ENCODE measurements at regions not wholly inside any gene's neighbourhood (a gene's known extent, or its start where the extent isn't known, plus 50 kb on each side); places are given as distances from the start of the nearest gene placed in this dataset.

DNA sequence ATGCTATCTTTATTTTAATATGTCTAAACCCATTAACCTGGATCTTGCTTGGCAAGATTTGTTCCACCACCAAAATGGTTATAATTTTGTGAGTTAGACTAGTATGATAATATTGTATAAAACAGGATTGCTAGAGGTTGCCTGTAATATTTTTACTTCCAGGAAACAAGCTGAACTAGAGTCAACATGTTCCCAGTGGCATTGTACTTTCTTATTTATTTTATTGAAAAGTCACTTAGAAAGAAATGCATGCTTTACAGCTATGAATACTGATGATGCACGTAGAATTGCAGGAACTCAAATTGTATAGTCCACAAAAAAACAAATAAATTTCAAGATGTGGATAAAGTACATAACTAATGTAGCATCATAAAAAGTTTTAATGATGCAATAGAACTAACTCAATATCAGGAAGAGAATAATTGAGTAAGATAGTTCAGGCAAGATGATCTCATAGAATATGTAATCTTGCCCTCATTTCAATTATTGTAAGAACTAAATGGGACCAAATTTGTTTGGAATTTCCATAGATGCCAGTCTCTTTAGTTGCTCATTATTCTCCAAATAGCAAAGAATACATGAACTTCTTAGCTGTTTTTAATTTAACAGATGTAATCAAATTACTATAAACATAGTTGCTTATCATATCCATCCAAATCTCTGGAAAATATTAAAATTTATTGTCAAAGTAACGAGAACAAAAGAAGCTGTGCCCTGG, 451.8 kb downstream of the COL12A1 start:
- Histone ChIP-seq H3F3A (ENCODE audit: insufficient read depth, low read length, poor library complexity, severe bottlenecking) (no peaks in the 10 kb centered on the region), H3K4me2 (ENCODE audit: low read length) (no peak overlapping the region), H4K20me1 (ENCODE audit: insufficient read depth) (no peaks in the 10 kb centered on the region), H3K79me2 (replicated peaks; ENCODE audit: insufficient read depth, low read length) (no peaks in the 10 kb centered on the region), H3K9ac (ENCODE audit: low read length) (no peak overlapping the region), H3K9me2 (ENCODE audit: insufficient read depth, low read length) (no peaks in the 10 kb centered on the region), H3K27ac (ENCODE audit: low read length) (no peak overlapping the region), H3K27me3 (ENCODE audit: insufficient read depth, low read depth, low read length) (no peaks in the 10 kb centered on the region), H3K9me3 (ENCODE audit: low read length) (no peaks in the 10 kb centered on the region), H3K4me3 (ENCODE audit: low read length) (no peak overlapping the region), H3K36me3 (ENCODE audit: insufficient read depth, low read length) (no peaks in the 10 kb centered on the region), H2AFZ (ENCODE audit: low read depth, low read length) (no peak overlapping the region)
- TF ChIP-seq SMC3 (conservative IDR thresholded peaks at IDR 0.05; ENCODE audit: poor library complexity), result no peak
- TF ChIP-seq, protein P1, sequence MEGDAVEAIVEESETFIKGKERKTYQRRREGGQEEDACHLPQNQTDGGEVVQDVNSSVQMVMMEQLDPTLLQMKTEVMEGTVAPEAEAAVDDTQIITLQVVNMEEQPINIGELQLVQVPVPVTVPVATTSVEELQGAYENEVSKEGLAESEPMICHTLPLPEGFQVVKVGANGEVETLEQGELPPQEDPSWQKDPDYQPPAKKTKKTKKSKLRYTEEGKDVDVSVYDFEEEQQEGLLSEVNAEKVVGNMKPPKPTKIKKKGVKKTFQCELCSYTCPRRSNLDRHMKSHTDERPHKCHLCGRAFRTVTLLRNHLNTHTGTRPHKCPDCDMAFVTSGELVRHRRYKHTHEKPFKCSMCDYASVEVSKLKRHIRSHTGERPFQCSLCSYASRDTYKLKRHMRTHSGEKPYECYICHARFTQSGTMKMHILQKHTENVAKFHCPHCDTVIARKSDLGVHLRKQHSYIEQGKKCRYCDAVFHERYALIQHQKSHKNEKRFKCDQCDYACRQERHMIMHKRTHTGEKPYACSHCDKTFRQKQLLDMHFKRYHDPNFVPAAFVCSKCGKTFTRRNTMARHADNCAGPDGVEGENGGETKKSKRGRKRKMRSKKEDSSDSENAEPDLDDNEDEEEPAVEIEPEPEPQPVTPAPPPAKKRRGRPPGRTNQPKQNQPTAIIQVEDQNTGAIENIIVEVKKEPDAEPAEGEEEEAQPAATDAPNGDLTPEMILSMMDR (IDR thresholded peaks at IDR 0.05; ENCODE audit: poor library complexity, severe bottlenecking), result no peak
- TF ChIP-seq POLR2AphosphoS5 (IDR thresholded peaks at IDR 0.05), result no peak
- TF ChIP-seq RAD21 (conservative IDR thresholded peaks at IDR 0.05), result no peak
- no peak for TF ChIP-seq EP300 (conservative IDR thresholded peaks at IDR 0.05; ENCODE audit: poor library complexity, severe bottlenecking)
- TF ChIP-seq TAF1 (IDR thresholded peaks at IDR 0.05; ENCODE audit: low read depth), result no peak
- TF ChIP-seq EZH2 (IDR thresholded peaks at IDR 0.05; ENCODE audit: borderline replicate concordance, insufficient read depth, low read length, poor library complexity, severe bottlenecking), result no peak
- no peak for TF ChIP-seq MXI1 (conservative IDR thresholded peaks at IDR 0.05; ENCODE audit: poor library complexity, severe bottlenecking)
- TF ChIP-seq, protein P2, sequence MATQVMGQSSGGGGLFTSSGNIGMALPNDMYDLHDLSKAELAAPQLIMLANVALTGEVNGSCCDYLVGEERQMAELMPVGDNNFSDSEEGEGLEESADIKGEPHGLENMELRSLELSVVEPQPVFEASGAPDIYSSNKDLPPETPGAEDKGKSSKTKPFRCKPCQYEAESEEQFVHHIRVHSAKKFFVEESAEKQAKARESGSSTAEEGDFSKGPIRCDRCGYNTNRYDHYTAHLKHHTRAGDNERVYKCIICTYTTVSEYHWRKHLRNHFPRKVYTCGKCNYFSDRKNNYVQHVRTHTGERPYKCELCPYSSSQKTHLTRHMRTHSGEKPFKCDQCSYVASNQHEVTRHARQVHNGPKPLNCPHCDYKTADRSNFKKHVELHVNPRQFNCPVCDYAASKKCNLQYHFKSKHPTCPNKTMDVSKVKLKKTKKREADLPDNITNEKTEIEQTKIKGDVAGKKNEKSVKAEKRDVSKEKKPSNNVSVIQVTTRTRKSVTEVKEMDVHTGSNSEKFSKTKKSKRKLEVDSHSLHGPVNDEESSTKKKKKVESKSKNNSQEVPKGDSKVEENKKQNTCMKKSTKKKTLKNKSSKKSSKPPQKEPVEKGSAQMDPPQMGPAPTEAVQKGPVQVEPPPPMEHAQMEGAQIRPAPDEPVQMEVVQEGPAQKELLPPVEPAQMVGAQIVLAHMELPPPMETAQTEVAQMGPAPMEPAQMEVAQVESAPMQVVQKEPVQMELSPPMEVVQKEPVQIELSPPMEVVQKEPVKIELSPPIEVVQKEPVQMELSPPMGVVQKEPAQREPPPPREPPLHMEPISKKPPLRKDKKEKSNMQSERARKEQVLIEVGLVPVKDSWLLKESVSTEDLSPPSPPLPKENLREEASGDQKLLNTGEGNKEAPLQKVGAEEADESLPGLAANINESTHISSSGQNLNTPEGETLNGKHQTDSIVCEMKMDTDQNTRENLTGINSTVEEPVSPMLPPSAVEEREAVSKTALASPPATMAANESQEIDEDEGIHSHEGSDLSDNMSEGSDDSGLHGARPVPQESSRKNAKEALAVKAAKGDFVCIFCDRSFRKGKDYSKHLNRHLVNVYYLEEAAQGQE (IDR thresholded peaks at IDR 0.05; ENCODE audit: borderline replicate concordance), result no peak

DNA sequence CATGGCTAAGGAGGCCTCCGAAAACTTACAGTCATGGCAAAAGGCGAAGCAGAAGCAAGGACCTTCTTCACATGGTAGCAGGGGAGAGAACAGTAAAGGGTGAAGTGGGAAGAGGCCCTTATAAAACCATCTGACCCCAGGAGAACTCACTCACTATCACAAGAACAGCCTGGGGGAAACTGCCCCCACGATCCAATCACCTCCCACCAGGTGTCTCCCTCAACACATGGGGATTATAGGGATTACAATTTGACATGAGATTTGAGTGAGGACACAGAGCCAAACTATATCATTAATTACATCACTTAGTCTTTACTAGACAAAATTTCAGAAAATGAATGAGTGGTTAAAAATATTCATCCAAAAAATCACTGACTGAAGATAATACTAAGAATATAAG, 453.6 kb downstream of the COL12A1 start:
- Histone ChIP-seq H2AFZ (ENCODE audit: low read depth, low read length) (no peak overlapping the region), H3K79me2 (replicated peaks; ENCODE audit: insufficient read depth, low read length) (no peaks in the 10 kb centered on the region), H3K36me3 (ENCODE audit: insufficient read depth, low read length) (no peaks in the 10 kb centered on the region), H3K27ac (ENCODE audit: low read length) (no peak overlapping the region), H3F3A (ENCODE audit: insufficient read depth, low read length, poor library complexity, severe bottlenecking) (no peaks in the 10 kb centered on the region), H3K4me2 (ENCODE audit: low read length) (no peak overlapping the region), H3K9me2 (ENCODE audit: insufficient read depth, low read length) (no peaks in the 10 kb centered on the region), H4K20me1 (ENCODE audit: insufficient read depth) (no peaks in the 10 kb centered on the region), H3K27me3 (ENCODE audit: insufficient read depth, low read depth, low read length) (no peaks in the 10 kb centered on the region), H3K4me3 (ENCODE audit: low read length) (no peak overlapping the region), H3K9ac (ENCODE audit: low read length) (no peak overlapping the region), H3K9me3 (ENCODE audit: low read length) (no peaks in the 10 kb centered on the region)
- TF ChIP-seq, protein P2 (IDR thresholded peaks at IDR 0.05; ENCODE audit: borderline replicate concordance), result no peak
- TF ChIP-seq, protein P1 (IDR thresholded peaks at IDR 0.05; ENCODE audit: poor library complexity, severe bottlenecking), result no peak
- TF ChIP-seq EP300 (conservative IDR thresholded peaks at IDR 0.05; ENCODE audit: poor library complexity, severe bottlenecking), result no peak
- no peak for TF ChIP-seq MXI1 (conservative IDR thresholded peaks at IDR 0.05; ENCODE audit: poor library complexity, severe bottlenecking)
- TF ChIP-seq EZH2 (IDR thresholded peaks at IDR 0.05; ENCODE audit: borderline replicate concordance, insufficient read depth, low read length, poor library complexity, severe bottlenecking), result no peak
- TF ChIP-seq POLR2AphosphoS5 (IDR thresholded peaks at IDR 0.05), result no peak
- no peak for TF ChIP-seq RAD21 (conservative IDR thresholded peaks at IDR 0.05)
- no peak for TF ChIP-seq TAF1 (IDR thresholded peaks at IDR 0.05; ENCODE audit: low read depth)
- no peak for TF ChIP-seq SMC3 (conservative IDR thresholded peaks at IDR 0.05; ENCODE audit: poor library complexity)

All from neural cell (in vitro differentiated cells).